GM12892 (cell line): ENCODE measurements at regions not wholly inside any gene's neighbourhood (a gene's known extent, or its start where the extent isn't known, plus 50 kb on each side); places are given as distances from the start of the nearest gene placed in this dataset.

ENCODE experiments used
- POLR2A ChIP-seq: IDR thresholded peaks from 2 replicates; pipeline ENCODE4 v1.6.1; 2011; ENCODE audit warnings: low read depth, low read length, control low read depth
- POLR2AphosphoS5 ChIP-seq: IDR thresholded peaks from 2 replicates; pipeline ENCODE4 v1.6.1; 2011; ENCODE audit warnings: low read depth, low read length, control low read depth
- TAF1 ChIP-seq: IDR thresholded peaks from 2 replicates; pipeline ENCODE4 v1.6.1; 2011; ENCODE audit warnings: low read depth, mild to moderate bottlenecking, control low read depth, low read length, borderline replicate concordance

- no peak for TF ChIP-seq POLR2AphosphoS5
- TF ChIP-seq POLR2A: no peak
- no peak for TF ChIP-seq TAF1
Observed at GRCh38 chr3:115398506-115398905, 224.8 kb upstream of the GAP43 start.
